Endothelial cell of umbilical vein (primary cell): ENCODE measurements at regions not wholly inside any gene's neighbourhood (a gene's known extent, or its start where the extent isn't known, plus 50 kb on each side); places are given as distances from the start of the nearest gene placed in this dataset.

ENCODE experiments used
- CTCF ChIP-seq, 2 donors: IDR thresholded peaks; 1 replicate in 1 of 2; 2 replicates in 1 of 2; pipeline ENCODE4 v1.5.1; 2011; ENCODE audit warnings: low read length in 2 of 2, mild to moderate bottlenecking in 2 of 2, moderate library complexity in 2 of 2, control low read depth in 1 of 2, inconsistent platforms in 1 of 2, low read depth in 1 of 2; ENCODE audit not compliant: insufficient read depth in 1 of 2; ENCODE audit errors: extremely low read depth in 1 of 2
- EZH2 ChIP-seq: IDR thresholded peaks from 2 replicates; pipeline ENCODE4 v1.6.1; 2012; ENCODE audit warnings: borderline replicate concordance, low read depth, mild to moderate bottlenecking, moderate library complexity, low read length, inconsistent platforms; ENCODE audit not compliant: severe bottlenecking
- FOS ChIP-seq: IDR thresholded peaks from 2 replicates; pipeline ENCODE4 v1.6.1; 2011; ENCODE audit warnings: mild to moderate bottlenecking, low read length, moderate library complexity, borderline replicate concordance; ENCODE audit not compliant: insufficient read depth
- GATA2 ChIP-seq: IDR thresholded peaks from 2 replicates; pipeline ENCODE4 v1.7.0; 2011; ENCODE audit warnings: low read depth, mild to moderate bottlenecking, moderate library complexity, mixed read lengths, low read length; ENCODE audit not compliant: insufficient read length, insufficient read depth
- JUN ChIP-seq: IDR thresholded peaks from 2 replicates; pipeline ENCODE4 v1.6.1; 2011; ENCODE audit warnings: borderline replicate concordance, low read depth; ENCODE audit not compliant: insufficient read length, insufficient read depth
- MAX ChIP-seq: IDR thresholded peaks from 2 replicates; pipeline ENCODE4 v1.6.1; 2011; ENCODE audit not compliant: insufficient read depth, insufficient read length
- MYC ChIP-seq: IDR thresholded peaks from one replicate; pipeline ENCODE4 v1.6.1; 2011; ENCODE audit warnings: mild to moderate bottlenecking, low read depth, low read length
- POLR2A ChIP-seq: IDR thresholded peaks from 2 replicates; pipeline ENCODE4 v1.6.1; 2012; ENCODE audit warnings: low read depth, mild to moderate bottlenecking, control low read depth, low read length
- POLR2AphosphoS5 ChIP-seq: IDR thresholded peaks from 2 replicates; pipeline ENCODE4 v1.6.1; 2012; ENCODE audit warnings: low read depth, mild to moderate bottlenecking, control low read depth, low read length, moderate library complexity; ENCODE audit not compliant: insufficient read depth

- TF ChIP-seq CTCF (IDR thresholded peaks at IDR 0.05; ENCODE audit: extremely low read depth in 1 of 2, insufficient read depth in 1 of 2, low read depth in 1 of 2, low read length in 2 of 2) (no peak), POLR2AphosphoS5 (no peak), EZH2 (no peak), POLR2A (no peak), GATA2 (no peak), MAX (no peak), JUN (no peak), FOS (no peak), MYC (no peak)
Observed at GRCh38 chr2:236501026-236501425, 68.6 kb upstream of the ACKR3 start.
